ENCODE measurements at regions not wholly inside any gene's neighbourhood (a gene's known extent, or its start where the extent isn't known, plus 50 kb on each side); places are given as distances from the start of the nearest gene placed in this dataset.

DNA sequence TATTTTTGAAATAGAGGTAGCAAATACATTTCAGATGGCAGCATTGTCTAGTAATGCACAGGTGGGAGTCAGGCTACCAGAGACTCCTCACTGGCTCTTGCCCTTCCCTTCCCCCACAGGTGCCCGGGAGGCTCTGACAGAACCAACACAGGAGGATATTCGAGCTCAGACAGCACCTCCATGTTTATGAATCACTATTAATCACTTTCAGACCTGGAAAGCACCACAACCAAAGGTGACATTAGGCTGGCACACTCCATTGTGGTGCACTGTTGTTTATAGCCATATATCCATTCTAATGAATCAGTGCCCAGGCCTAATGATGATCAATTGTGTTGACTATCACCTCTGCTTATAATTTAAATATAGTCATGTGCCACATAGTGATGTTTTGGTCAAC lies 107.8 kb upstream of the NAMPT start:
- H3K9me3 ChIP-seq (ENCODE audit: control insufficient read depth in 1 of 2, insufficient read depth in 1 of 2, low read depth in 1 of 2, low read length in 2 of 2) = no peaks in the 10 kb centered on the region
- ChIA-PET RAD21 (ENCODE audit: low non-redundant PET in 1 of 2, low total read pairs in 2 of 2, uncharacterized antibody in 2 of 2, unreplicated experiment in 2 of 2) (no interaction called here), CTCF (no interaction called here), POLR2A (no interaction called here)
- no peaks in the 10 kb centered on the region for H3K79me2 ChIP-seq (ENCODE audit: insufficient read depth, low read length)
- no peaks in the 10 kb centered on the region for H3K27me3 ChIP-seq (ENCODE audit: insufficient read depth, low read length)
- no peak overlapping the region for H3K9ac ChIP-seq (ENCODE audit: low read length)
- TF ChIP-seq POLR2A (IDR thresholded peaks at IDR 0.05; ENCODE audit: borderline replicate concordance, extremely low read depth, insufficient read depth, insufficient read length) = no peak
- TF ChIP-seq POLR2AphosphoS5 (IDR thresholded peaks at IDR 0.05; ENCODE audit: low read depth, low read length) = no peak
- TF ChIP-seq EZH2phosphoT487 (IDR thresholded peaks at IDR 0.05; ENCODE audit: borderline replicate concordance) = no peak
- TF ChIP-seq, protein P1, sequence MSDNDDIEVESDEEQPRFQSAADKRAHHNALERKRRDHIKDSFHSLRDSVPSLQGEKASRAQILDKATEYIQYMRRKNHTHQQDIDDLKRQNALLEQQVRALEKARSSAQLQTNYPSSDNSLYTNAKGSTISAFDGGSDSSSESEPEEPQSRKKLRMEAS (IDR thresholded peaks at IDR 0.05) = no peak
- TF ChIP-seq ELF1 (IDR thresholded peaks at IDR 0.05; ENCODE audit: borderline replicate concordance, low read depth) = no peak
- TF ChIP-seq FOSL1 (IDR thresholded peaks at IDR 0.05; ENCODE audit: low read depth) = no peak
- no peak for TF ChIP-seq CEBPB (IDR thresholded peaks at IDR 0.05; ENCODE audit: low read depth)
- TF ChIP-seq EZH2 (IDR thresholded peaks at IDR 0.05) = no peak
- TF ChIP-seq, protein P2, sequence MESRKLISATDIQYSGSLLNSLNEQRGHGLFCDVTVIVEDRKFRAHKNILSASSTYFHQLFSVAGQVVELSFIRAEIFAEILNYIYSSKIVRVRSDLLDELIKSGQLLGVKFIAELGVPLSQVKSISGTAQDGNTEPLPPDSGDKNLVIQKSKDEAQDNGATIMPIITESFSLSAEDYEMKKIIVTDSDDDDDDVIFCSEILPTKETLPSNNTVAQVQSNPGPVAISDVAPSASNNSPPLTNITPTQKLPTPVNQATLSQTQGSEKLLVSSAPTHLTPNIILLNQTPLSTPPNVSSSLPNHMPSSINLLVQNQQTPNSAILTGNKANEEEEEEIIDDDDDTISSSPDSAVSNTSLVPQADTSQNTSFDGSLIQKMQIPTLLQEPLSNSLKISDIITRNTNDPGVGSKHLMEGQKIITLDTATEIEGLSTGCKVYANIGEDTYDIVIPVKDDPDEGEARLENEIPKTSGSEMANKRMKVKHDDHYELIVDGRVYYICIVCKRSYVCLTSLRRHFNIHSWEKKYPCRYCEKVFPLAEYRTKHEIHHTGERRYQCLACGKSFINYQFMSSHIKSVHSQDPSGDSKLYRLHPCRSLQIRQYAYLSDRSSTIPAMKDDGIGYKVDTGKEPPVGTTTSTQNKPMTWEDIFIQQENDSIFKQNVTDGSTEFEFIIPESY (IDR thresholded peaks at IDR 0.05; ENCODE audit: extremely low read depth, insufficient replicate concordance, low read length) = no peak
- no peak for TF ChIP-seq SIN3A (IDR thresholded peaks at IDR 0.05; ENCODE audit: low read depth)
- TF ChIP-seq, protein P3, sequence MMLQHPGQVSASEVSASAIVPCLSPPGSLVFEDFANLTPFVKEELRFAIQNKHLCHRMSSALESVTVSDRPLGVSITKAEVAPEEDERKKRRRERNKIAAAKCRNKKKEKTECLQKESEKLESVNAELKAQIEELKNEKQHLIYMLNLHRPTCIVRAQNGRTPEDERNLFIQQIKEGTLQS (IDR thresholded peaks at IDR 0.05) = no peak
- no peak for TF ChIP-seq ZFX (IDR thresholded peaks at IDR 0.05)
- TF ChIP-seq ZNF274 (IDR thresholded peaks at IDR 0.05; ENCODE audit: low read depth, low read length) = no peak
- no peak for TF ChIP-seq RAD21 (IDR thresholded peaks at IDR 0.05; ENCODE audit: low read depth)
- intact Hi-C loops (cut with micrococcal nuclease) = no loop called here
- no TSS peak for BruUV-seq (replicated peaks)
- no peaks in the 10 kb centered on the region for H3K36me3 ChIP-seq (ENCODE audit: control insufficient read depth in 1 of 2, insufficient read depth in 2 of 2, low read length in 2 of 2)
- H4K20me1 ChIP-seq (ENCODE audit: insufficient read depth) = no peaks in the 10 kb centered on the region
- H3K27ac ChIP-seq (ENCODE audit: low read depth, low read length) = no peak overlapping the region
- no peak overlapping the region for H3K4me2 ChIP-seq (ENCODE audit: low read length)
- no peak for ATAC-seq
- 0 out of 2 replicates have a peak, but pooled peaks cover 3% of the 10 kb centered on the region for H3K9me2 ChIP-seq (ENCODE audit: insufficient read depth)
- no peak overlapping the region for H3K4me3 ChIP-seq (replicated peaks in 1 of 2; ENCODE audit: low read depth in 1 of 2, low read length in 2 of 2)
- H3K4me1 ChIP-seq (ENCODE audit: control insufficient read depth in 1 of 2, insufficient read depth in 2 of 2, low read length in 2 of 2) = no peaks in the 10 kb centered on the region
- DNase-seq (ENCODE audit: low read depth, low spot score) = no peak
- no peak overlapping the region for H2AFZ ChIP-seq (ENCODE audit: low read depth, low read length, poor library complexity, severe bottlenecking)

Measured in HCT116 (cell line).